ENCODE measurements at regions not wholly inside any gene's neighbourhood (a gene's known extent, or its start where the extent isn't known, plus 50 kb on each side); places are given as distances from the start of the nearest gene placed in this dataset.
A peak's percentile ranks its signal among the peaks of the same experiment; 100 is the strongest.

- no peak for DNase-seq
- H3K36me3 ChIP-seq: no peaks in the 10 kb centered on the region
- no peak for TF ChIP-seq CTCF (IDR thresholded peaks at IDR 0.05)
- peaks cover 68% of the 10 kb centered on the region for H3K4me1 ChIP-seq
- peak overlapping the region; percentile 58 for H3K27ac ChIP-seq
- no peaks in the 10 kb centered on the region for H3K9me3 ChIP-seq
- no peak for ATAC-seq
- intact Hi-C loops (cut with DNase I): no loop called here
- H3K27me3 ChIP-seq: no peaks in the 10 kb centered on the region
- H3K4me3 ChIP-seq: no peak overlapping the region
Observed at GRCh38 chr12:124509300-124509675, 58.1 kb downstream of the NCOR2 start.

DNA sequence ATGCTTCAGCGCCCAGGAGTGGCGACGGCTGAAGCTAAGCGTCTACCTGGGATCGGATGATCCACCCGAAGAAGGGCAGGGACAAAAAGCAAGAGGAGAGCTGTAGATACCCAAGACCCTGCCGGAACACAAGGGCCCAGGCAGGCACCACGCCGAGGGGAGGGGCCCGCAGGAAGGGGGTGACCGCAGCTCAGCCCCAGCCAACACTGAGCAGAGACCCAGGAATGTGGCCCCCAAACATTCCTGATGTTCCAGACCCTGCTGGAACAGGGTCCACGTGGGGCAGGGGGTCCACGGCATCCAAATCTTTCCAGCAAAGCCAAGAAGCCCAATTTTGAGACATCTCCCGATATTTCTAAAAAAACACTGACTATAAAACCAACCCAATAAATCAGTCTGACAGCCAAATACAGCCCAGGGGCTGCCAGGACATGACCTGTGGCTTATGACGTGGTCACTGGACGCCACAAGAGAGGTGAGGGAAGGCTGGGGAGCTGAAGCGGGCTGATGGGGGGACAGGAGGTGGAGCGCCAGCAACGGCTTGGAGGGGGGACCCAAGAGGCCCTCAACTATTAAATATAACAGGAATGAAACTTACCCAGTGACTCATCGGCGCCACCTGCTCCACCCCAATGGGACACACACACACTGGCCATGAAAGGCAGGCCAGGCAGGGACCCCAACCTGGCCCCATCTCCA, 58.9 kb downstream of the NCOR2 start:
- DNase-seq (no peak), ATAC-seq (no peak)
- intact Hi-C loops (cut with DNase I): no loop called here
- no peaks in the 10 kb centered on the region for H3K27me3 ChIP-seq
- H3K9me3 ChIP-seq: no peaks in the 10 kb centered on the region
- H3K4me3 ChIP-seq: no peak overlapping the region
- H3K36me3 ChIP-seq: no peaks in the 10 kb centered on the region
- H3K4me1 ChIP-seq: peaks cover 67% of the 10 kb centered on the region
- TF ChIP-seq CTCF (IDR thresholded peaks at IDR 0.05): no peak
- H3K27ac ChIP-seq: peak overlapping the region; percentile 58

DNA sequence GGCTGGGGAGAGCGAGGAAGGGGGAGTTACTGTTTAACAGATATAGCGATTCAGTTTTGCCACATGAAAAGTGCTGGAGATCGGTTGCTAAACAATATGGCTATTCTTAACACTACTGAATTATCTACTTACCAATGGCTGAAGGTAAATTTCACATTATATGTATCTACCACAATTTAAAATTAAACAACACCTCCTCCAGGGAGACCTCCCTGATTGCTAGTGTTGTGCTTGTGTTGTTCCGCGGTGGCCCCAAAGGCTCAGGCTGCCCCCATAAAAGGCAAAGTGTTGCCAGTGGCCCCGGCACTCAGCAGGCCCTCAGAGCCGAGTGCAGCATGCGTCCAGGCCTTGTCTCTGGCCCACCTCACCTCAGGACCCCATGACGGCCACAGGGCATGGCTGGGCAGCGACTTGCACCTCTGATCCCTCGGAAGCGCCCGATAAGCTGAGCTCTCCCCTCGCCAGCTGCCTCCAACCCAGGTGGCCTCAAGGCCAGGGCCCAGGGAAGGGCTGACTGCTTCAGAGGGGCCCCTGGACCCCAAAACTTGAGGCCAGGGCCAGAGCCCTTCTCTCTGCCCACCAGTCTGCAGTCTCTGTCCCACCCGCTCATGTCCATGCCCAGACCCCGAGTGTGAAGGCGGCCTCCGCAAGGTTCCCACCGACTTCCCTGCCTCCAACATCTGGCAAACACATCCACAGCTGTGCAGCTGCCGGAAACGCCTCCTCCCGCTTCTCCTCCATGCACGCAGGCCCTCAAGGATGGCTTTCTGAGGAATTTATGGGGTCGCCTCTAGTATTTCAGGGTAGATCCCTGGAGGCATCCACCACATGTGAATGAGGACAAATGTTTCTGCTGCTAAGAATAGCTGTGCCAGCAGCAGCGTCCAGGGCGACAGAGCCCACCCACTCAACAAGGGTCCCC, 60.0 kb downstream of the NCOR2 start:
- intact Hi-C loops (cut with DNase I): no loop called here
- no peak for DNase-seq
- Histone ChIP-seq H3K9me3 (no peaks in the 10 kb centered on the region), H3K27me3 (no peaks in the 10 kb centered on the region), H3K4me1 (peaks cover 56% of the 10 kb centered on the region), H3K4me3 (no peak overlapping the region), H3K36me3 (no peaks in the 10 kb centered on the region), H3K27ac (peak overlapping the region; percentile 74)
- no peak for TF ChIP-seq CTCF (IDR thresholded peaks at IDR 0.05)
- ATAC-seq: no peak

DNA sequence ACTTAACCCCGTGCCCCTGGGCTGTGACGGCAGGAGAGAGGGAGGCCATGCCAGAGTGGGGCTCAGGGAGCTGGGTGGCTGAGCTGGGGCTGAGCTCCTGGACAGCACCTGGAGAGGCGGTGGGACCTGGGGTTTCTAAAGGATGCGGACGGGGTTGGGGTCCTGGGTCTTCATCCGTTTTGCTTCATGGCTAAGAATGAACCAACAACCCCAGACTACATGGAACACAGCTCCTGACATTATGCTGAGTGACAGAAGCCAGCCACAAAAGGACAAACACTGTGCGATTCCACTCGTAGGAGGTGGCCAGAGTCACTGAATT, 60.6 kb downstream of the NCOR2 start:
- H3K27ac ChIP-seq: peak overlapping the region; percentile 74

DNA sequence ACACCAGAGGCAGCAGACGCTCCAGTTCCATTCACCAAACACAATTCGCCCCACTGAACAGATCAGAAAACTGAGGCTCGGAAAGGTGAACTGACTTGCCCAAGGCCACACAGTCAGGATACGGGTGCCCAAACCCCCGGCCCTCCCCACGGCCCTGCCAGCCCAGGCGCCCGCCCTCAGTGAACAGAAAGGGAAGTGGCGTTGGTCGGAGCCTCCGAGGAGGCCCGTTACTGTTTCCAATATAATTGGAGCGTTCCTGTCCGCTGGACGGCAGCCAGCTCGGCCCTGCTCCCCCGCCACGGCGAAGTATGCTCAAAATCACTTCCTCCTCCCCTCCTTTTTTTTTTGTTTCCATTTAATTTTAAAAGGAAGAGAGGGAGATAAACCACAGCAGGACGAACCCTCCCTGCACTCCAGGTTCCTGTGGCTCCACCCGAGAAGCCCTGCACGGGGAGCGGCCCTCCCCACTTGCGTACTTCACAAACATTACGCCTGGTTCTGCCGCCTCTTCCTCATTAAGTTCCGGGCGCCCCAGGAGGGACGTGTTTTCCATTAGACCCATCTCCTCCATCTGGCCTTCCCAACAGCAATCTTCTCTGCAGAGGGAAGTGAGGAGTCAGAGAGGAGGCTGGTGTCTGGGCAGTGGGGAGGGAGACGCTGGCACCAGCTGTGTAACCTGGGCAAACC, 61.1 kb downstream of the NCOR2 start:
- intact Hi-C loops (cut with DNase I): no loop called here
- H3K36me3 ChIP-seq: no peaks in the 10 kb centered on the region
- DNase-seq: peak; percentile 87
- peak; percentile 71 for ATAC-seq
- H3K27ac ChIP-seq: peak overlapping the region; percentile 74
- H3K9me3 ChIP-seq: no peaks in the 10 kb centered on the region
- peaks cover 54% of the 10 kb centered on the region for H3K4me1 ChIP-seq
- no peak for TF ChIP-seq CTCF (IDR thresholded peaks at IDR 0.05)
- H3K4me3 ChIP-seq: peak overlapping the region; percentile 0
- H3K27me3 ChIP-seq: no peaks in the 10 kb centered on the region

More for the DNA sequence above, 60.6 kb downstream of the NCOR2 start:
- no peak for TF ChIP-seq CTCF (IDR thresholded peaks at IDR 0.05)
- intact Hi-C loops (cut with DNase I): no loop called here
- Histone ChIP-seq H3K27me3 (no peaks in the 10 kb centered on the region), H3K4me1 (peaks cover 52% of the 10 kb centered on the region), H3K4me3 (peak overlapping the region; percentile 0), H3K9me3 (no peaks in the 10 kb centered on the region), H3K36me3 (no peaks in the 10 kb centered on the region)
- DNase-seq (no peak), ATAC-seq (no peak)
